T-cell (primary cell): ENCODE measurements at regions not wholly inside any gene's neighbourhood (a gene's known extent, or its start where the extent isn't known, plus 50 kb on each side); places are given as distances from the start of the nearest gene placed in this dataset.
"Not testable (repeated sequence)": the region's sequence is repeated elsewhere in the genome, so short reads cannot be mapped to it uniquely, and the experiment has no call there.

Experiments
- ATAC-seq, 4 experiments: fragments of 200-7000 bp in 3 of 4; fragments of 150-1000 bp in 1 of 4; cut with Tn5 transposase; replicated peaks in 1 of 4; 1 replicate in 3 of 4; 2 replicates in 1 of 4; pipeline ENCODE4 v1.10.0; 2021; ENCODE audit warnings: moderate library complexity in 3 of 4, mild to moderate bottlenecking in 2 of 4, moderate number of reproducible peaks in 1 of 4
- CTCF ChIA-PET, 2 donors: fragments of 300-600 bp; sonication (Branson Sonifier 250); formaldehyde crosslinking; loops; one replicate each; lab custom pipeline; 2022; ENCODE audit warnings: antibody characterized with exemption in 2 of 2; lab: Charles Lee
- POLR2A ChIA-PET, 2 donors: fragments of 300-600 bp; sonication (Branson Sonifier 250); formaldehyde crosslinking; loops; one replicate each; lab custom pipeline; 2022; ENCODE audit warnings: antibody characterized with exemption in 2 of 2; lab: Charles Lee
- DNase-seq, 35 experiments: peaks; one replicate each; pipeline versions ENCODE4 v3.0.0 to v3.0.0-alpha.2; 2013 to 2023
- H3K27ac ChIP-seq: one replicate; pipeline ENCODE4 v1.5.1; 2013; ENCODE audit warnings: low read length
- H3K27me3 ChIP-seq, 2 experiments: replicated peaks in 1 of 2; 1 replicate in 1 of 2; 2 replicates in 1 of 2; pipeline versions ENCODE4 v1.6.1 to v1.7.0; 2013; ENCODE audit warnings: low read length in 1 of 2, mixed read lengths in 1 of 2; ENCODE audit not compliant: control insufficient read depth in 2 of 2, insufficient read depth in 2 of 2; ENCODE audit errors: extremely low read depth in 1 of 2
- H3K36me3 ChIP-seq, 2 donors: 1 replicate in 1 of 2; 2 replicates in 1 of 2; pipeline versions ENCODE4 v1.6.1 to v1.7.0; 2013; ENCODE audit warnings: low read length in 1 of 2; ENCODE audit not compliant: control insufficient read depth in 2 of 2, insufficient read depth in 1 of 2; ENCODE audit errors: extremely low read depth in 1 of 2
- H3K4me1 ChIP-seq, 2 experiments: 1 replicate in 1 of 2; 2 replicates in 1 of 2; pipeline versions ENCODE4 v1.6.1 to v1.7.0; 2013; ENCODE audit warnings: low read length in 2 of 2, mixed read lengths in 1 of 2; ENCODE audit not compliant: insufficient read depth in 2 of 2, control insufficient read depth in 1 of 2; ENCODE audit errors: extremely low read depth in 1 of 2
- H3K4me3 ChIP-seq, 2 donors: 1 replicate in 1 of 2; 2 replicates in 1 of 2; pipeline versions ENCODE4 v1.5.1 to v1.7.0; 2013; ENCODE audit warnings: mild to moderate bottlenecking in 2 of 2, low read length in 1 of 2, moderate library complexity in 1 of 2; ENCODE audit not compliant: control insufficient read depth in 1 of 2; ENCODE audit errors: extremely low read depth in 1 of 2
- H3K9me3 ChIP-seq: 2 replicates; pipeline ENCODE4 v1.7.0; 2013
- H3K27ac Mint-ChIP-seq, 2 donors: one replicate each; pipeline ENCODE4 v1.8.0; 2020 to 2021; ENCODE audit warnings: mild to moderate bottlenecking in 2 of 2, mixed read lengths in 2 of 2
- H3K27me3 Mint-ChIP-seq, 2 donors: one replicate each; pipeline ENCODE4 v1.8.0; 2021 to 2022; ENCODE audit warnings: mixed read lengths in 2 of 2
- H3K36me3 Mint-ChIP-seq: one replicate; pipeline ENCODE4 v1.8.0; 2021; ENCODE audit warnings: mixed read lengths
- H3K4me1 Mint-ChIP-seq, 3 donors: one replicate each; pipeline ENCODE4 v1.8.0; 2020 to 2022; ENCODE audit warnings: mixed read lengths in 3 of 3, mild to moderate bottlenecking in 1 of 3
- H3K4me3 Mint-ChIP-seq, 3 donors: one replicate each; pipeline ENCODE4 v1.8.0; 2020 to 2022; ENCODE audit warnings: mild to moderate bottlenecking in 3 of 3, mixed read lengths in 3 of 3, moderate library complexity in 3 of 3
- H3K9me3 Mint-ChIP-seq, 3 donors: one replicate each; pipeline ENCODE4 v1.8.0; 2020 to 2022; ENCODE audit warnings: mixed read lengths in 3 of 3
- WGBS: methylation state at CpG from one replicate; pipeline ENCODE4 v1.1.5; 2013; ENCODE audit warnings: missing lambda C conversion rate; ENCODE audit not compliant: insufficient coverage; 5-methylcytosine and 5-hydroxymethylcytosine counted together

DNA sequence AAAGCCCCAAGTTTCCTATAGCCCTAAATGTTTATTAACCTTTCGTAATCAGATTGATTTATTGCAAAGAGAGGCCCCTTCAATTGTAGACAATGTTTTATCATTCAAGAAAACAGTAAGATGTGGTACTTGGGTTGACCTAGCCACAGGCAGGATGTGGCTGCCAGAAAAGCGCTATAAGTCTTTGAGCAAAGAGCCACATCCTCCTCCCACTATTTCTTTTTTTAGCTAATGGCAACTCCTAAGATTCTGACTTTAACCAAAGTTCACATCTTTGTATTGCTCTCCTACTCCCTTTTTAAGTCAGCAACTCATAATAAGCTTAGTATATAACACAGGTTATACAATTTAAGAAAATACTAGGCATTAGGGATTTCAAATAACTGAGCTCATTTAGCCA is 70.7 kb upstream of the PPP3CA start:
- WGBS, result no CpG with 5 or more reads among the region's 2 CpGs
- peak in 34 of 35 experiments; percentile 22 to 72 (median 53) for DNase-seq
- H3K4me1 Mint-ChIP-seq, result peaks cover 43 to 49% (median 46%) of the 10 kb centered on the region in 3 donors
- Histone ChIP-seq H3K9me3 (no peaks in the 10 kb centered on the region), H3K36me3 (no peaks in the 10 kb centered on the region), H3K27ac (no peak overlapping the region), H3K27me3 (peaks cover 0 to 24% of the 10 kb centered on the region in 2 experiments), H3K4me3 (no peak overlapping the region), H3K4me1 (peaks cover 25 to 36% of the 10 kb centered on the region in 2 experiments)
- H3K27me3 Mint-ChIP-seq, result peaks cover 27 to 39% of the 10 kb centered on the region in 2 donors
- H3K36me3 Mint-ChIP-seq, result no peaks in the 10 kb centered on the region
- H3K27ac Mint-ChIP-seq, result no peak overlapping the region
- ChIA-PET POLR2A (interaction anchor here in 1 of 2 donors (0.6 kb wide), 1 partner anchor 19 kb away, joined by 12 read pairs; no protein-coding TSS in a partner anchor), CTCF (interaction anchor here (0.6 to 1.4 kb wide), 2 partner anchors 69 to 229 kb away, joined by 3 read pairs; no protein-coding TSS in a partner anchor)
- peak overlapping the region in 2 of 3 donors; percentile 45 to 60 for H3K4me3 Mint-ChIP-seq
- H3K9me3 Mint-ChIP-seq, result no peaks in the 10 kb centered on the region
- peak; percentile 85 to 97 (median 96) for ATAC-seq

GRCh38 chr4:101417046-101417445 is 69.7 kb upstream of the PPP3CA start:
- Histone ChIP-seq H3K27me3 (peaks cover 0 to 24% of the 10 kb centered on the region in 2 experiments), H3K36me3 (no peaks in the 10 kb centered on the region), H3K4me3 (peak overlapping the region in 1 of 2 donors; percentile 32), H3K4me1 (peaks cover 25 to 36% of the 10 kb centered on the region in 2 experiments), H3K27ac (no peak overlapping the region), H3K9me3 (no peaks in the 10 kb centered on the region)
- H3K27me3 Mint-ChIP-seq, result peaks cover 27 to 43% of the 10 kb centered on the region in 2 donors
- WGBS, result 83% methylated on average over 5 of the region's 6 CpGs
- no peak for DNase-seq
- ChIA-PET CTCF (no interaction called here), POLR2A (no interaction called here)
- peak overlapping the region in 1 of 3 donors; percentile 8 for H3K4me3 Mint-ChIP-seq
- H3K4me1 Mint-ChIP-seq, result peaks cover 43 to 49% (median 46%) of the 10 kb centered on the region in 3 donors
- no peaks in the 10 kb centered on the region for H3K9me3 Mint-ChIP-seq
- no peak overlapping the region for H3K27ac Mint-ChIP-seq
- no peaks in the 10 kb centered on the region for H3K36me3 Mint-ChIP-seq
- no peak for ATAC-seq

DNA sequence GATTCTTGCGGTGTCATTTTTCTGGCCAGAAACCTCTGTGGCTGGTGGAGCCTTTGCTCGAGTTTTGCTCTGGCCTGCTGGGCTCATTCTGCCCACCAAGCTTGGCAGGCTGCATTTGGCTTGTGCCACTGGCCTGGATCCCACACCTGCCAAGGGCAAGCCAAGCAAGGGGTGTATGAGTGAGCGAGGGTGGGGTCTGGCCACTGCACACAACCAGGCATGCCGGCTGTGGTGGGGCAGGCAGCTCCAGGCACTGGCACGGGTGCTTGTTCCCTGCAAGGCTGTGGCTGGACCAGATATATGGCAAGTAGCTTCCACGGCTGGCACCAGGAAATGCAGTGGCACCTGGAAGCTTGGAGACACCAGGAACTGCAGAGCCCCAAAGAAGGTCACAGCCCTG is 68.6 kb upstream of the PPP3CA start:
- H3K4me3 ChIP-seq, result no peak overlapping the region
- no peak overlapping the region for H3K27ac Mint-ChIP-seq
- no peaks in the 10 kb centered on the region for H3K36me3 ChIP-seq
- WGBS, result 94% methylated on average over 6 of the region's 6 CpGs
- H3K27ac ChIP-seq, result no peak overlapping the region
- no peak for DNase-seq
- H3K4me1 ChIP-seq, result peaks cover 25 to 36% of the 10 kb centered on the region in 2 experiments
- CTCF ChIA-PET, result interaction anchor here in 1 of 2 donors (0.8 kb wide), 1 partner anchor 12 kb away, joined by 3 read pairs; no protein-coding TSS in a partner anchor
- H3K4me1 Mint-ChIP-seq, result peaks cover 46 to 55% (median 49%) of the 10 kb centered on the region in 3 donors
- POLR2A ChIA-PET, result interaction anchor here in 1 of 2 donors (0.6 kb wide), 1 partner anchor 67 kb away, joined by 3 read pairs; no protein-coding TSS in a partner anchor
- peaks cover 0 to 24% of the 10 kb centered on the region in 2 experiments for H3K27me3 ChIP-seq
- H3K4me3 Mint-ChIP-seq, result no peak overlapping the region
- H3K27me3 Mint-ChIP-seq, result peaks cover 27 to 43% of the 10 kb centered on the region in 2 donors
- ATAC-seq, result no peak
- H3K36me3 Mint-ChIP-seq, result no peaks in the 10 kb centered on the region
- no peaks in the 10 kb centered on the region for H3K9me3 ChIP-seq
- H3K9me3 Mint-ChIP-seq, result no peaks in the 10 kb centered on the region

- POLR2A ChIA-PET, result no interaction called here
- WGBS, result no CpG with 5 or more reads among the region's 1 CpG
- ATAC-seq (no peak), DNase-seq (no peak)
- Mint-ChIP-seq H3K36me3 (no peaks in the 10 kb centered on the region), H3K4me1 (peaks cover 36 to 45% (median 39%) of the 10 kb centered on the region in 3 donors), H3K27me3 (peaks cover 22 to 35% of the 10 kb centered on the region in 2 donors), H3K4me3 (no peak overlapping the region), H3K9me3 (no peaks in the 10 kb centered on the region), H3K27ac (no peak overlapping the region)
- no peaks in the 10 kb centered on the region for H3K36me3 ChIP-seq
- no peak overlapping the region for H3K4me3 ChIP-seq
- H3K27ac ChIP-seq, result no peak overlapping the region
- CTCF ChIA-PET, result interaction anchor here in 1 of 2 donors (0.7 kb wide), 1 partner anchor 1311 kb away, joined by 3 read pairs; no protein-coding TSS in a partner anchor
- H3K9me3 ChIP-seq, result no peaks in the 10 kb centered on the region
- H3K27me3 ChIP-seq, result peaks cover 0 to 24% of the 10 kb centered on the region in 2 experiments
- H3K4me1 ChIP-seq, result peaks cover 25 to 28% of the 10 kb centered on the region in 2 experiments
Observed at GRCh38 chr4:101414496-101414895, 67.2 kb upstream of the PPP3CA start.

- ChIA-PET POLR2A (no interaction called here), CTCF (no interaction called here)
- Mint-ChIP-seq H3K9me3 (no peaks in the 10 kb centered on the region), H3K4me1 (peaks cover 14 to 22% (median 16%) of the 10 kb centered on the region in 3 donors), H3K27ac (no peak overlapping the region), H3K27me3 (peaks cover 19 to 34% of the 10 kb centered on the region in 2 donors), H3K4me3 (no peak overlapping the region), H3K36me3 (no peaks in the 10 kb centered on the region)
- no CpG with 5 or more reads among the region's 2 CpGs for WGBS
- ATAC-seq (no peak), DNase-seq (no peak)
- no peak overlapping the region for H3K27ac ChIP-seq
- peaks cover 0 to 20% of the 10 kb centered on the region in 2 experiments for H3K27me3 ChIP-seq
- H3K4me3 ChIP-seq, result no peak overlapping the region
- H3K4me1 ChIP-seq, result peaks cover 3 to 11% of the 10 kb centered on the region in 2 experiments
- H3K9me3 ChIP-seq, result no peaks in the 10 kb centered on the region
- H3K36me3 ChIP-seq, result no peaks in the 10 kb centered on the region
Observed at GRCh38 chr4:101411926-101412325, 64.6 kb upstream of the PPP3CA start.

DNA sequence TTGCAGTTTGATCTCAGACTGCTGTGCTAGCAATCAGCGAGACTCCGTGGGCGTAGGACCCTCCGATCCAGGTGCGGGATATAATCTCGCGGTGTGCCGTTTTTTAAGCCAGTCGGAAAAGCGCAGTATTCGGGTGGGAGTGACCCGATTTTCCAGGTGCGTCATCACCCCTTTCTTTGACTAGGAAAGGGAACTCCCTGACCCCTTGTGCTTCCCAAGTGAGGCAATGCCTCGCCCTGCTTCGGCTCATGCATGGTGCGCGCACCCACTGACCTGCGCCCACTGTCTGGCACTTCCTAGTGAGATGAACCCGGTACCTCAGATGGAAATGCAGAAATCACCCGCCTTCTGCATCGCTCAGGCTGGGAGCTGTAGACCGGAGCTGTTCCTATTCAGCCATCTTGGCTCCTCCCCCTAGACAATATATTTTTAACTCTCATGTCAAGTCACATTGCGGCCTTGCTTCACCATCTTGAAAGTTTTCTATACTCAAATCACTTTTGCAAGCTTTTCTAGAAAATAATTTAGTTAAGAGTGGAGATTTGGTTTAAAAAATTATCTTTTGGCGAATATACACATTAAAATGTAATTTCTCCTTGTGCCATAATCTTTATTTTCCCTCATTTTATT is 64.1 kb upstream of the PPP3CA start:
- peaks cover 0 to 14% of the 10 kb centered on the region in 2 experiments for H3K27me3 ChIP-seq
- ATAC-seq, H3K4me3 ChIP-seq, CTCF ChIA-PET, H3K9me3 Mint-ChIP-seq, H3K27ac Mint-ChIP-seq, H3K9me3 ChIP-seq, H3K36me3 ChIP-seq, H3K36me3 Mint-ChIP-seq, H3K27ac ChIP-seq, POLR2A ChIA-PET, H3K4me1 ChIP-seq: not testable (repeated sequence)
- peak in 1 of 35 experiments; percentile 3 for DNase-seq
- Mint-ChIP-seq H3K27me3 (peaks cover 17 to 33% of the 10 kb centered on the region in 2 donors), H3K4me1 (peaks cover 11 to 20% (median 13%) of the 10 kb centered on the region in 3 donors), H3K4me3 (peak overlapping the region; percentile 10 to 45 (median 36))
- WGBS, result 86% methylated on average over 17 of the region's 24 CpGs
